HuH-7 (cell line): ENCODE measurements at regions not wholly inside any gene's neighbourhood (a gene's known extent, or its start where the extent isn't known, plus 50 kb on each side); places are given as distances from the start of the nearest gene placed in this dataset.
"Not testable (repeated sequence)": the region's sequence is repeated elsewhere in the genome, so short reads cannot be mapped to it uniquely, and the experiment has no call there.

Source experiments
- DNase-seq: peaks from one replicate; pipeline ENCODE4 v3.0.0; 2011; ENCODE audit warnings: low spot score

GRCh38 chr10:33501161-33501560, 166.7 kb upstream of the NRP1 start:
- DNase-seq, result no peak

GRCh38 chr10:33498391-33498891, 164.0 kb upstream of the NRP1 start:
- DNase-seq, result no peak

- no peak for DNase-seq
Observed at GRCh38 chr10:33497338-33497737, 162.9 kb upstream of the NRP1 start.

GRCh38 chr10:33496096-33496495, 161.6 kb upstream of the NRP1 start:
- DNase-seq, result no peak

GRCh38 chr10:33494694-33495265, 160.3 kb upstream of the NRP1 start:
- DNase-seq, result no peak

- no peak for DNase-seq
Observed at GRCh38 chr10:33493978-33494377, 159.5 kb upstream of the NRP1 start.

GRCh38 chr10:33493497-33493896, 159.0 kb upstream of the NRP1 start:
- no peak for DNase-seq

GRCh38 chr10:33492701-33493345, 158.4 kb upstream of the NRP1 start:
- DNase-seq, result no peak

GRCh38 chr10:33489501-33490176, 155.2 kb upstream of the NRP1 start:
- DNase-seq, result no peak

GRCh38 chr10:33487014-33487776, 152.7 kb upstream of the NRP1 start:
- DNase-seq, result peak; percentile 47

- DNase-seq, result no peak
Observed at GRCh38 chr10:33485276-33485675, 150.8 kb upstream of the NRP1 start.

GRCh38 chr10:33484787-33485186, 150.3 kb upstream of the NRP1 start:
- DNase-seq, result no peak

GRCh38 chr10:33483816-33484190, 149.3 kb upstream of the NRP1 start:
- DNase-seq, result no peak

GRCh38 chr10:33483124-33483815, 148.8 kb upstream of the NRP1 start:
- DNase-seq, result no peak

GRCh38 chr10:33482486-33482885, 148.0 kb upstream of the NRP1 start:
- DNase-seq, result no peak

- no peak for DNase-seq
Observed at GRCh38 chr10:33481184-33481583, 146.7 kb upstream of the NRP1 start.

GRCh38 chr10:33480417-33480816, 145.9 kb upstream of the NRP1 start:
- DNase-seq, result not testable (repeated sequence)

- peak; percentile 37 for DNase-seq
Observed at GRCh38 chr10:33478675-33479125, 144.2 kb upstream of the NRP1 start.

GRCh38 chr10:33478089-33478674, 143.7 kb upstream of the NRP1 start:
- no peak for DNase-seq

GRCh38 chr10:33477291-33478088, 143.0 kb upstream of the NRP1 start:
- DNase-seq, result peak; percentile 30
